H1 (cell line): ENCODE measurements at regions not wholly inside any gene's neighbourhood (a gene's known extent, or its start where the extent isn't known, plus 50 kb on each side); places are given as distances from the start of the nearest gene placed in this dataset.

Source experiments
- CTCF ChIA-PET: fragments of 300-600 bp; sonication (Branson Sonifier 250); formaldehyde crosslinking; loops from one replicate; lab custom pipeline; 2021; ENCODE audit not compliant: partially characterized antibody; lab: Charles Lee
- POLR2A ChIA-PET: fragments of 300-600 bp; sonication (Branson Sonifier 250); formaldehyde crosslinking; loops from one replicate; lab custom pipeline; 2021; ENCODE audit warnings: inconsistent platforms; ENCODE audit not compliant: partially characterized antibody; lab: Charles Lee
- DNase-seq, 2 experiments: peaks; one replicate each; pipeline versions ENCODE4 v3.0.0 to v3.0.0-alpha.2; 2010 to 2022; ENCODE audit warnings: low spot score in 2 of 2, low read depth in 1 of 2, mixed read lengths in 1 of 2
- FAIRE-seq: peaks from 2 replicates; lab custom pipeline; 2011; peaks lifted over from hg19 to GRCh38; lab: Jason Lieb, UNC
- H2AFZ ChIP-seq: 2 replicates; pipeline ENCODE4 v1.8.1; 2012; ENCODE audit warnings: low read length, inconsistent platforms
- H2AK5ac ChIP-seq: 2 replicates; pipeline ENCODE4 v1.6.1; 2013; ENCODE audit warnings: low read depth, low read length
- H2BK120ac ChIP-seq: replicated peaks from 2 replicates; pipeline ENCODE3; 2013; ENCODE audit warnings: low read depth, low read length, inconsistent platforms
- H2BK12ac ChIP-seq: 2 replicates; pipeline ENCODE4 v1.6.1; 2013; ENCODE audit warnings: low read depth, low read length
- H2BK15ac ChIP-seq: 2 replicates; pipeline ENCODE4 v1.6.1; 2013; ENCODE audit warnings: low read length
- H2BK20ac ChIP-seq: 2 replicates; pipeline ENCODE4 v1.6.1; 2013; ENCODE audit warnings: low read length
- H2BK5ac ChIP-seq: 2 replicates; pipeline ENCODE4 v1.6.1; 2013; ENCODE audit warnings: low read depth, low read length
- H3K14ac ChIP-seq: 2 replicates; pipeline ENCODE4 v1.6.1; 2013; ENCODE audit warnings: inconsistent platforms; ENCODE audit not compliant: insufficient read length
- H3K18ac ChIP-seq: 2 replicates; pipeline ENCODE4 v1.6.1; 2013; ENCODE audit warnings: low read length; ENCODE audit errors: extremely low read depth
- H3K23ac ChIP-seq: 2 replicates; pipeline ENCODE4 v1.6.1; 2013; ENCODE audit warnings: inconsistent platforms; ENCODE audit not compliant: insufficient read length
- H3K23me2 ChIP-seq: 2 replicates; pipeline ENCODE4 v1.6.1; 2013; ENCODE audit warnings: low read depth, low read length
- H3K27ac ChIP-seq: 2 replicates; pipeline ENCODE4 v1.6.1; 2011; ENCODE audit warnings: low read depth, low read length, inconsistent platforms
- H3K27me3 ChIP-seq, 4 experiments: replicated peaks in 1 of 4; 1 replicate in 1 of 4; 2 replicates in 3 of 4; pipeline versions ENCODE4 v1.6.1 to v1.8.1; 2011 to 2013; ENCODE audit warnings: low read length in 3 of 4, mild to moderate bottlenecking in 3 of 4, inconsistent platforms in 2 of 4, mixed read lengths in 2 of 4, moderate library complexity in 1 of 4; ENCODE audit not compliant: control insufficient read depth in 3 of 4, insufficient read depth in 3 of 4; ENCODE audit errors: extremely low read depth in 1 of 4
- H3K36me3 ChIP-seq, 4 experiments: 2 replicates each; pipeline versions ENCODE4 v1.6.1 to v1.8.1; 2011 to 2013; ENCODE audit warnings: mild to moderate bottlenecking in 4 of 4, low read length in 3 of 4, moderate library complexity in 2 of 4, control low read depth in 1 of 4, inconsistent platforms in 1 of 4; ENCODE audit not compliant: insufficient read depth in 4 of 4, control insufficient read depth in 2 of 4
- H3K4ac ChIP-seq: replicated peaks from 2 replicates; pipeline ENCODE3; 2013; ENCODE audit warnings: low read length, low read depth, mixed read lengths, inconsistent platforms; ENCODE audit not compliant: insufficient read length
- H3K4me1 ChIP-seq, 4 experiments: replicated peaks in 1 of 4; 1 replicate in 1 of 4; 2 replicates in 3 of 4; pipeline versions ENCODE4 v1.6.1 to v1.8.1; 2011 to 2013; ENCODE audit warnings: low read length in 3 of 4, inconsistent platforms in 2 of 4, mixed read lengths in 1 of 4; ENCODE audit not compliant: insufficient read depth in 4 of 4, control insufficient read depth in 3 of 4
- H3K4me2 ChIP-seq, 2 experiments: 2 replicates each; pipeline versions ENCODE4 v1.6.1 to v1.8.1; 2011 to 2013; ENCODE audit warnings: low read depth in 2 of 2, low read length in 2 of 2, control low read depth in 1 of 2, inconsistent platforms in 1 of 2, mild to moderate bottlenecking in 1 of 2; ENCODE audit not compliant: insufficient read depth in 1 of 2
- H3K4me3 ChIP-seq, 4 experiments: fragments of 200-600, 300-600 bp in 1 of 4; sonication (generic), shearing (Covaris generic), sonication (Bioruptor Twin) in 1 of 4; 2 replicates each; pipeline versions ENCODE4 v1.5.1 to v1.8.1; 2011 to 2016; ENCODE audit warnings: low read length in 4 of 4, low read depth in 3 of 4, control low read depth in 2 of 4, inconsistent platforms in 2 of 4, mild to moderate bottlenecking in 2 of 4, mixed read lengths in 1 of 4, moderate library complexity in 1 of 4; ENCODE audit not compliant: insufficient read depth in 2 of 4; ENCODE audit errors: extremely low read depth in 1 of 4
- H3K56ac ChIP-seq: replicated peaks from 2 replicates; pipeline ENCODE3; 2013; ENCODE audit warnings: low read depth, mild to moderate bottlenecking, mixed read lengths, low read length, inconsistent platforms; ENCODE audit not compliant: insufficient read length
- H3K79me1 ChIP-seq: 2 replicates; pipeline ENCODE4 v1.6.1; 2013; ENCODE audit warnings: low read depth, low read length, control low read depth
- H3K79me2 ChIP-seq, 2 experiments: 2 replicates each; pipeline versions ENCODE4 v1.6.1 to v1.8.1; 2012 to 2013; ENCODE audit warnings: low read length in 2 of 2, mild to moderate bottlenecking in 2 of 2, inconsistent platforms in 1 of 2; ENCODE audit not compliant: insufficient read depth in 2 of 2, control insufficient read depth in 1 of 2
- H3K9ac ChIP-seq, 4 experiments: replicated peaks in 1 of 4; 1 replicate in 1 of 4; 2 replicates in 3 of 4; pipeline versions ENCODE4 v1.6.1 to v1.8.1; 2011 to 2013; ENCODE audit warnings: low read depth in 3 of 4, low read length in 3 of 4, control low read depth in 2 of 4, mild to moderate bottlenecking in 2 of 4, moderate library complexity in 2 of 4, inconsistent platforms in 1 of 4; ENCODE audit errors: extremely low read depth in 1 of 4
- H3K9me3 ChIP-seq, 2 experiments: 2 replicates each; pipeline versions ENCODE4 v1.6.1 to v1.8.1; 2012 to 2013; ENCODE audit warnings: mild to moderate bottlenecking in 2 of 2, moderate library complexity in 2 of 2, control low read depth in 1 of 2, inconsistent platforms in 1 of 2, low read depth in 1 of 2, low read length in 1 of 2, mixed read lengths in 1 of 2; ENCODE audit not compliant: insufficient read depth in 2 of 2
- H4K20me1 ChIP-seq, 2 experiments: replicated peaks in 1 of 2; 2 replicates each; pipeline versions ENCODE3 to v1.8.1; 2011 to 2013; ENCODE audit warnings: inconsistent platforms in 2 of 2, low read length in 2 of 2, mild to moderate bottlenecking in 1 of 2; ENCODE audit not compliant: insufficient read depth in 2 of 2, control insufficient read depth in 1 of 2
- H4K5ac ChIP-seq: 2 replicates; pipeline ENCODE4 v1.6.1; 2013; ENCODE audit warnings: low read length, low read depth, mixed read lengths, inconsistent platforms; ENCODE audit not compliant: insufficient read length
- H4K8ac ChIP-seq: 2 replicates; pipeline ENCODE4 v1.8.0; 2013; ENCODE audit warnings: mild to moderate bottlenecking, moderate library complexity, low read length, inconsistent platforms; ENCODE audit not compliant: insufficient read depth; ENCODE audit errors: extremely low read depth
- H4K91ac ChIP-seq: replicated peaks from 2 replicates; pipeline ENCODE3; 2013; ENCODE audit warnings: low read length, mixed read lengths, inconsistent platforms; ENCODE audit not compliant: insufficient read length
- MAFK ChIP-seq: IDR thresholded peaks from 2 replicates; pipeline ENCODE4 v1.6.1; 2012; ENCODE audit warnings: low read depth, mild to moderate bottlenecking, improper control_type of control experiment, low read length
- SAP30 ChIP-seq: fragments of 300-600 bp; sonication (generic); IDR thresholded peaks from 2 replicates; pipeline ENCODE4 v1.7.1; 2012; ENCODE audit warnings: low read length, moderate library complexity, mild to moderate bottlenecking, inconsistent platforms; ENCODE audit not compliant: insufficient read depth, insufficient replicate concordance
- SUZ12 ChIP-seq: fragments of 200-600 bp; sonication (generic); IDR thresholded peaks from 2 replicates; pipeline ENCODE4 v1.6.1; 2012; ENCODE audit warnings: mild to moderate bottlenecking, inconsistent platforms, low read length, moderate library complexity, mixed read lengths
- WGBS, 2 experiments: shearing (Covaris generic) in 1 of 2; methylation state at CpG; one replicate each; pipeline versions ENCODE4 v1.1.6 to v1.1.7; 2013 to 2015; ENCODE audit warnings: low lambda C conversion rate in 2 of 2, mixed read lengths in 2 of 2, inconsistent platforms in 1 of 2, low coverage in 1 of 2, missing lambda C conversion rate in 1 of 2; ENCODE audit not compliant: insufficient replicate concordance in 2 of 2, insufficient coverage in 1 of 2, insufficient read length in 1 of 2; ENCODE audit errors: extremely low coverage in 1 of 2, missing lambda C conversion rate in 1 of 2; 5-methylcytosine and 5-hydroxymethylcytosine counted together

DNA sequence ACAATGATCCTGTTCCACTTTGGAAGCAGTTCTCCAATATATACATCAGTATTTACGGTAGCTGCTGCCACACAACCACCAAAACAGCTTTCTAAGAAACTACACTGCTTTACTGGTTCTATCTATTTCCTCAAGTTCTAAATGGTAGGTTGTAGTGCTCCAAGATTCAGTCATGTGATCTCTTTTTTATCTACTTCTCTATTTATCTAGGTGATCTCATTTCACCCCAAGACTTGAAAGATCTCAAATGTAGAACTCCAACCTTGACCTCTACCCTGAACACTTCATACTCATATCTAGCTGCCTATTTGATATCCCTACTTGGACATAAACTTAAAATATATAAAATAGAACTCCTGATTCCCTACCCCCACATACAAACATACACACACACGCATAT, 133.9 kb upstream of the RAP1B start:
- ChIA-PET CTCF (no interaction called here), POLR2A (no interaction called here)
- no peaks in the 10 kb centered on the region for H3K23me2 ChIP-seq
- H3K4me3 ChIP-seq: no peak overlapping the region
- H4K5ac ChIP-seq: no peak overlapping the region
- FAIRE-seq (no peak), DNase-seq (no peak)
- H3K9ac ChIP-seq: no peak overlapping the region
- no peaks in the 10 kb centered on the region for H3K79me2 ChIP-seq
- WGBS, 2 experiments: 88 to 100% methylated on average over 1 to 2 of the region's 2 CpGs
- no peaks in the 10 kb centered on the region for H4K20me1 ChIP-seq
- H3K27me3 ChIP-seq: no peaks in the 10 kb centered on the region
- H2BK120ac ChIP-seq: no peak overlapping the region
- no peak overlapping the region for H3K27ac ChIP-seq
- no peaks in the 10 kb centered on the region for H3K4me1 ChIP-seq
- H3K4ac ChIP-seq: no peak overlapping the region
- no peaks in the 10 kb centered on the region for H3K36me3 ChIP-seq
- H2BK12ac ChIP-seq: no peak overlapping the region
- no peak overlapping the region for H3K14ac ChIP-seq
- H4K91ac ChIP-seq: no peak overlapping the region
- no peak overlapping the region for H2AK5ac ChIP-seq
- H3K4me2 ChIP-seq: no peak overlapping the region
- no peak overlapping the region for H2BK5ac ChIP-seq
- H3K56ac ChIP-seq: no peak overlapping the region
- no peak overlapping the region for H3K18ac ChIP-seq
- H3K79me1 ChIP-seq: no peaks in the 10 kb centered on the region
- TF ChIP-seq SUZ12: no peak
- no peak for TF ChIP-seq SAP30
- no peak for TF ChIP-seq MAFK
- no peak overlapping the region for H4K8ac ChIP-seq
- H2BK15ac ChIP-seq: no peak overlapping the region
- no peak overlapping the region for H2AFZ ChIP-seq
- H3K23ac ChIP-seq: no peak overlapping the region
- H3K9me3 ChIP-seq: no peaks in the 10 kb centered on the region
- no peak overlapping the region for H2BK20ac ChIP-seq
